GM18508 (cell line): ENCODE measurements at regions not wholly inside any gene's neighbourhood (a gene's known extent, or its start where the extent isn't known, plus 50 kb on each side); places are given as distances from the start of the nearest gene placed in this dataset.

Experiments used
- ATAC-seq: cut with Tn5 transposase; IDR thresholded peaks from one replicate; pipeline ENCODE4 v1.9.1; 2021; ENCODE audit warnings: moderate number of reproducible peaks; ENCODE audit not compliant: insufficient read depth, unreplicated experiment

- ATAC-seq = no peak
Measured at GRCh38 chr7:26099236-26099635, 52.8 kb upstream of the NFE2L3 start.

GRCh38 chr7:26100406-26101339 lies 51.3 kb upstream of the NFE2L3 start:
- no peak for ATAC-seq

DNA sequence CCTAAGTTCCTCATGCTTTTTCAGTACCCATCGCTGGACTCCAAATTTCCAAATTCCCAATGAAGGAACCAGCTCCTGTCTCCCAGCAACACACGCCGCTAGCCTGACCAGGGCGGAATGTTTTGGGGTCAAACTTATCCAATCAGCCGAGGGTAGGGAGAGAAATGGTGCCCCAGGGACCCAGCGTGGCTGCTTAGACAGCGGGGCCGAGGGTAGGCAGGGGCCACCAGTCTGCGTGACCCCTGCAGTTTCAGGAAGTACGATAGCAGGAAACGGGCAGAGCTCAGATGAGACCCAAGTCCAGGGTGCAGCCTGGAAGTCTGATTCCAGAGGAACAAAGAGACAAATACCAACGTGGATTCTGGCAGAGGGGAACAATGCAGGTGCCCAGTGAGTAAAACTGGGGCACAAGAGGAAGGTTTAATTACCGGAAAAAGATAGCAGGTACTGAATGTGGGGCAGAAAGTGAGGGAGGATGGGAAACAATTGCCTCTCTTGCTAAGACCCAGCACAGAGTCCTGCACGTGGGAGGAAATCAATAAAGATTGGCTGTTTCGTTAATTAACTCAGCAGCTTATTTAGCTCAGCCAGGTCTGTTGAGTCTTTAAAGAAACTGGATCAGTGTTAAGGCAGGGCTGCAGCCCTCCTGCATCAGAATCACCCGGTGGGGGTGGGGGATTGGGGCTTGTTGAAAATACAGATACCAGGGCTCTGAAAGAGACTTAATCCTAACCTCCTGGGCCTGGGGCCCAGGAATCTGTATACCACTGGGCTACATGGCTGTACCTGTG lies 50.4 kb upstream of the NFE2L3 start:
- ATAC-seq = no peak

DNA sequence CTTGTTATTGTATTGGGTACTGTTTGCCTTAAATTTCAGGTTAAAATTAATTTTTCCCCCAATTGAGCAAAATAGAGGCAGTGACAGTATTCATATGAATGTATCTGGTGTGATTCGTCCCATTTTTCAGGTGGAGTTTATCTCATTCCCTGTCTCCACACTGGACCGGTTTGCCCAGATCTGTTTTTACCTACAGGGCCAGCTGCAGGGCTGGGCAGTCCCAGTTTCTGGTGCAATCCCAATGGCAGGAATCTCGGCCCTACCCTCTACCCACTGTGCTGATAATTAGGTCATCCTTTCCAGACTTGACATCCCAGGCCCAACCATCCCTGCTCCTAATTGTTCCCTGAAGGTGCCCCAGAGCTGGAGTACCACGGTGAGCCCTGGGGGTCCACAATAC lies 49.8 kb upstream of the NFE2L3 start:
- ATAC-seq = no peak
